SHP77 (cell line): ENCODE measurements at regions not wholly inside any gene's neighbourhood (a gene's known extent, or its start where the extent isn't known, plus 50 kb on each side); places are given as distances from the start of the nearest gene placed in this dataset.

Experiments used
- DNase-seq, 2 experiments: peaks; one replicate each; lab custom pipeline; 2025; lab: John Stamatoyannopoulos, UW

GRCh38 chr2:220168891-220169546, 541.6 kb downstream of the SLC4A3 start:
- no peak for DNase-seq

- DNase-seq: no peak
These were observed 547.4 kb downstream of the SLC4A3 start for GRCh38 chr2:220174826-220175225.

- DNase-seq: no peak
These were observed 548.5 kb downstream of the SLC4A3 start for GRCh38 chr2:220175967-220176366.

- no peak for DNase-seq
These were observed 551.7 kb downstream of the SLC4A3 start for GRCh38 chr2:220178991-220179695.

GRCh38 chr2:220181165-220181564, 553.7 kb downstream of the SLC4A3 start:
- no peak for DNase-seq

- no peak for DNase-seq
These were observed 555.4 kb downstream of the SLC4A3 start for GRCh38 chr2:220182790-220183189.

GRCh38 chr2:220185766-220186305, 558.4 kb downstream of the SLC4A3 start:
- DNase-seq: no peak

GRCh38 chr2:220188031-220188430, 560.6 kb downstream of the SLC4A3 start:
- DNase-seq: no peak

- DNase-seq: no peak
These were observed 563.6 kb downstream of the SLC4A3 start for GRCh38 chr2:220191031-220191430.

- DNase-seq: no peak
These were observed 564.3 kb downstream of the SLC4A3 start for GRCh38 chr2:220191737-220192136.

GRCh38 chr2:220192994-220193753, 565.7 kb downstream of the SLC4A3 start:
- DNase-seq: no peak

- DNase-seq: no peak
These were observed 567.5 kb downstream of the SLC4A3 start for GRCh38 chr2:220194630-220195584.

GRCh38 chr2:220198896-220199295, 571.5 kb downstream of the SLC4A3 start:
- no peak for DNase-seq

GRCh38 chr2:220202066-220202465, 574.6 kb downstream of the SLC4A3 start:
- DNase-seq: no peak

GRCh38 chr2:220209093-220209492, 581.7 kb downstream of the SLC4A3 start:
- DNase-seq: no peak

- no peak for DNase-seq
These were observed 582.3 kb downstream of the SLC4A3 start for GRCh38 chr2:220209751-220210150.

- no peak for DNase-seq
These were observed 585.1 kb downstream of the SLC4A3 start for GRCh38 chr2:220212296-220213080.

- DNase-seq: peak; percentile 30 to 33
These were observed 588.4 kb downstream of the SLC4A3 start for GRCh38 chr2:220215785-220216184.

- no peak for DNase-seq
These were observed 591.9 kb downstream of the SLC4A3 start for GRCh38 chr2:220219371-220219770.

GRCh38 chr2:220220009-220220408, 592.6 kb downstream of the SLC4A3 start:
- no peak for DNase-seq

GRCh38 chr2:220221992-220222391, 594.6 kb downstream of the SLC4A3 start:
- no peak for DNase-seq
